ENCODE measurements at regions not wholly inside any gene's neighbourhood (a gene's known extent, or its start where the extent isn't known, plus 50 kb on each side); places are given as distances from the start of the nearest gene placed in this dataset.

DNA sequence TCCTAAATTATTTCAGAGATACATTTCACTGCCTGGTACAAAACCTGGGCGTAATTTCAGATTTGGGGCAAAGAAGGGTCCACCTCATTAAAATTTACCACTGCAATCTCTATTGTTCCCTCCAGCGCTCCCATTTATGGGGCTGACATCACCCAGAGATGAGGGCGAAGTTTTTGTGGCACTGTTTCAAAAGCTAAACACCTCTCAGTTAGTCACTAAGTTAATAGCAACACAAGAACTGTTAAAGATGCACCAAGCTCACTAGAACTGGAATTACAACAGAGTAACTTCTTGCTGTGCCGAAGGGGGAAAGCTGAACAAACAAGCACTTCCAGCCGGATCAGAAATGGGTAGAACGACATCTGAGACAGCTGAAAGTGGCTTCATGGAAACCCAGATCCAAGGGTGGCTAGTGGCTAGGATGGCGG is 179.4 kb downstream of the GATA3 start:
- no peak for DNase-seq

DNA sequence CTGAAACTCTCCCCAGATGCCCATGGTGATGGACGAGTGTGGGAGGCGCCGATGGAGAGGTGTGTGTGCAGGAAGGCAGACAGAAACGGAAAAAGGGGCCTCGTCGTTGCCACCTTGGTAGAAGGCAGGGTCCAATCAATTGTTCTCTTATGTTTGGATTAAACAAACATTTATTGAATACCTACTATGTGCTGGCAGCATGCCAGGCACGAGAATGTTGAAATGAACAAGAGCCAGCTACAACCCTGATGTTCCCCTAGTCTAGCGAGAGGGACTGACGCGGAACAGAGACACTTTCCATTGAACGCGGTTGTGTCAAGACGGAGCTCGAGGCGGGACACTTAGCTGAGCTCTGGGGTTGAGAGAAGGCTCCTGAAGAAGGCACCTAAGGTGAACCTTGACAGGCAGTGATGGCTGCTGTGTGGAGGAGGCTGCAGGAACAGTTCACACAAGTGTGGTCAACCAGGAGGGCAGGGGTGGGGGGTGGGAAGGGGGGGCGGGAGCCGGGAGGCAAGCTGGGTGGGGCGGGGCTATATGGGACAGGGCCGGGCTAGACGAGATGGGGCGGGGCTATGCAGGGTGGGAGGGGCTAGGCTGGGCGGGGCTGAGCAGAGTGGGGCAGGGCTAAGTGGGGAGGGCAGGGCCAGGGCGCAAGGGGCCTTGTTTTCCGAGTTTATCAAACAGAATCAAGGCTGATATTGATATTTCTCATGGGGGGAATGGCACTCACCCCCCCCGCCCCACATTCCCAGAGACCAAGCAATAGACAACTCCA is 181.0 kb downstream of the GATA3 start:
- no peak for DNase-seq

DNA sequence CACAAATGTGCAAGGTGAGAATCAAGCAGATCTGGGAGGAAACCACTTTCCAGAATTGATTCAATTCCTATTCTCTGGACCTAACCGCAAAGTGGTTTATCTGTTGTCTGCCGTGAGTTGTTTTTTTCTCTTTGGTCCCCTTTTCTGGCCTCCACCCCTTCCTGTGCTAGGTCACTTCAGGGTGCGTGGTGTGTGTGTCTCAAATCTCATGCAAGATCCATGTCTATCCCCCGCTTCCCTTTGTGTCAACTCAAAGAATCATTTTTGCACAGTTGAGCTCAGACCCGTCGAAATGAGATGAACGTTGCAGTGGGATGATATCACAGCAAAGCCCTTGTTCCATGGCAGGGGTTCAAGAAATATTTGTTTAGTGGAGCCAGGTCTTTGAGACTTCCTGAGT is 184.5 kb downstream of the GATA3 start:
- no peak for DNase-seq

DNA sequence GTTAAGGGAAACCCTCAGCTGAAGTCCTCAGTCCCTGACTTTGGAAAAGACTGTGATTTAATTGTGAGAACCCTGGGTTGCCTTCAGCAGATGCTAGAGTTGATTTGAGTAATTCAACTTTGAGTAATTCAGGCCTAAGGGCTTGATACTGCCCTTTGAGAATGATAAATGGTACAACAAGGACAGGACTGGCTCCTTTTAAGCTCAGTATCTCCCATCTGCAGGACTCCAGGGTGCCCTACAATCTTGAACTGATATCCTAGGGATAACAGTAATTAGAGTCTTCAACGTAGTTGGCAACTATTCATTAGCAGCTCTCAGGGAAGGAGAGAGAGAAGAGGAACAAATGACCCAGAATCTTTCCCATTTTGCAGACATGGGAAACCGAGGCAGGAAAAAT is 186.4 kb downstream of the GATA3 start:
- no peak for DNase-seq

DNA sequence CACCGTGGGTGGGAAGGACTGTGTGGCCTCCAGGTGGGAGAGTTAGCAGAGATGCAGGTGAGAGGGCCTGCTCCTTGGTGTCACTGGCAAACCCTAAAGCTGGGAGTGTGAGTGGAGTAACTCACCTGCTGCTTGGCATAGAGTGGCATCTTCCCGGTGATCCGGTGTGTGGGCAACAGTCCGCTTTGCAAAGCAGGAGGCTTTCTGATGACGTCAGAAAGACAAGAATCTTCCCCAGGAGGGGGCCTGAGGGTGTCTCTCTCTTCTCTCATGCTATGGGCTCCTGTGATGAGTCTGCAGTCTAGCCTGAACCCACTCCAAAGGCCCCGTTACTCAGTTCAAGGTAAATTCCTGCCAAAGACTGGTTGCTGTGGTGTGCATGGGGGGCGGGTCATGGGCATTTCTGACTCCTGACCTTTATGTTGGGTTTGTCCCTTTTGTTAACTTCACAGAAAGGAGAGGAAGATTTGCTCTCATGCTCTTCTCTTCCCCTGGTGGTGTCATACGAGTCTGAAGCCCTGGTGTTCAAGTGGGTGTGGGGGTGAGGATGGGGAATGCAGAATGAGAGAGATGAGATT is 187.9 kb downstream of the GATA3 start:
- DNase-seq: peak; percentile 47

DNA sequence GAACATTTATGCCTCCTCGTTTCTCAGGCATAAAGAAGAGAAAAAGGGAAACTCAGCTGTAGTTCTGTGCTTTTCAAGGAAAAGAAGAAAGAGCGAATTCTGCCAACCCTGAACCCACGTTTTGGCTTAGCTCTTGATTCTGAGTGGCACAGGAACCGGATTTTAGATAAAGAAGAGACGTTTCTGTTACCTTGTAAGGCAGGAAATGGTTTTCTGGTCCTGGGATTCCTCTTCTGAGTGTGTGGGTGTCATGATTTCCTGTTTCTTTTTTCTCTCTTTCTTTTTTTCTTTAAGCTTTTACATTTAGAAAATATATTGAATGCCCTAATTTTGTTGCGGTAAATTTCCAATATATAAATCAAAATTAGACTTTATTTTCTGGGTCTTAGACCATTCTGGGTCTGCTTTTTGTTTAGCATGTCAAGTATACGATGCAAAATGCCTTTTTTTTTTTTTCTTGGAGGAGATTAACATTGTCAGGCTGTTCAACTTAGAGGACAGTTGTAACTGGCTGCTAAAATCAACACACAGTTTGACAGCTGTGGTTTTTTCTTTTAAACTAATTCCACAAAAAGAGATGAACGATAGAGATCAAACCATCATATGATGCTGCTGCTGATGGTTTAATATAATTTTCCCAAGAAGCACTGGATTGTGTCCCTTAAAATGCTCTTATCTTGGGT is 190.8 kb downstream of the GATA3 start:
- no peak for DNase-seq

DNA sequence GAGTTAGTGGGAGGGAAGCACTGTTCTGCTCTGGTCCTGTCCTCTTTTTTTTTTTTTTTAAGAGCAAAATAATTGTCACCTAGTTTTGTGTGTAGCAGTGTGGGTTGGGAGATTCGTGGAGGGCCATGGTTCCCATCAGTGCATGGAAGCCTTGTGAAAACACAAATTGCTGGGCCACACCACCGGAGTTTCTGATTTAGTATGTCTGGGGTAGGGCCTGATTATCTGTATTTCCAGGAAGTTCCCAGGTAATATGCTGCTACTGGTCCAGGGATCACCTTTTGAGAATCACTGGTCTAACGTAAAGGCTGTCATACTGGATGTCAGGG is 191.3 kb downstream of the GATA3 start:
- no peak for DNase-seq

DNA sequence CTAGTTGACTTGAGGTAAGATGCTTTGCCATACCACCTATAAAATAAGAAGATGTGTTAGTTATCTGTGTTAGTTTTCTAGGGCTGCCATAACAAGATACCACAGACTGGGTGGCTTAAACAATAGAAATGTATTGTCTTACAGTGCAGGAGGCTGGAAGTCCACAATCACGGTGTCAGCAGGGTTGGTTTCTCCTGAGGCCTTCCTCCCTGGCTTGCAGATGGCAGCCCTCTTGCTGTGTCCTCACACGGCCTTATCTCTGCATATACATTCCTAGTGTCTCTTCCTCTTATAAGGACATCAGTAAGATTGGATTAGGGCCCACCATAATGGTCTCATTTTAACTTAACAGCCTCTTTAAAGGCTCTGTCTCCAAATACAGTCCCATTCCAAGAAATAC is 192.1 kb downstream of the GATA3 start:
- no peak for DNase-seq

DNA sequence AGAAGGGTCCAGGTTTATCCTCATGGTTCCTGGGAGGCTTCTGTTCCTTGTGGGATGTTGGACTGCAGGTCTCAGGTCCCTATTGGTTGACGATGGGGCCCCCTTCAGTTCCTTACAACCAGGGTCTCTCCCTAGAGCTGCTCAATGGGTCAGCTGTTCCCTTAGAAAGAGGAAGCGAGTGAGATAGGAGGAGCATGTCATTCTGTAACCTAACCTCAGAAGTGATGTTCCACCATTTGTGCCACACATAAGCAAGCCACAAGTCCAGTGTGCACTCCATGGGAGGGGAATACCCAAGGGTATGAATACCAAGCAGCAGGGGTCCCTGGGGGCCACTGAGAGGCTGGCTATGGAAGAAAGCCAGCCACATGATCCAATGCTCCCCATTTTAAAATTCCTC is 192.7 kb downstream of the GATA3 start:
- no peak for DNase-seq

DNA sequence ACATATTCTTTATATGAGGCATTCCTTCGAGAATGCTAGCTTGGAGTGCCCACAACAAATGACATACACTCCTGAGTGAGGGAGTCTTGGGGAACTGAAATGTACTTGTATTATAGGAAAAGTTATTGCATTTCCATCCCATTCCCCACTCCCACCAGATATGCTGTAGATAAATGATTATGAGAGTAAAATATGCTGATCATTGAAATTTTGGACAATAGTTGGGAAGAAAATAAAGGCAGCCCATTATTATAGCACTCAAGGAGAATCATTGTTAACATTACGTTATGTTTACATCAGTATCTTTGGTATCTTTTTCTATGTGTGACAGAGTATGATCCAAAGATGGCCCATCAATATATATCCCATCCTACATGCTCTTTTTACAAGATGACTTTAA is 194.4 kb downstream of the GATA3 start:
- DNase-seq: no peak

DNA sequence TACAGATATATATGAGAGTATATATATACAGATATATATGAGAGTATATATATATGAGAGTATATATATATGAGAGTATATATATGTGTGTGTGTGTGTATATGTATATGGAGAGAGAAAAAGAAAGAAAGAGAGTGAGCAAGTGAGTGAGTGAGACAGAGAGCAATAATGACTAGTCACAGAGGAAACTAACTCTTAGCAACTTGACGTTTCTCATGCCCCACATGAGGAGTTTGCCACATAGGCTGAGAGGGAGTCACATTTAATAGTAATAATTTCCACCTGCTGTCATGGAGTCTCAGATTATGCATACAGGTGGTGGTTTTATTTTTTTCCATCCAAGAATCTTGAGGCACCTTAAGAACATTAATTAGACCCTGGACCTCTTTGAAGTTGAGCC is 199.9 kb downstream of the GATA3 start:
- DNase-seq: no peak

DNA sequence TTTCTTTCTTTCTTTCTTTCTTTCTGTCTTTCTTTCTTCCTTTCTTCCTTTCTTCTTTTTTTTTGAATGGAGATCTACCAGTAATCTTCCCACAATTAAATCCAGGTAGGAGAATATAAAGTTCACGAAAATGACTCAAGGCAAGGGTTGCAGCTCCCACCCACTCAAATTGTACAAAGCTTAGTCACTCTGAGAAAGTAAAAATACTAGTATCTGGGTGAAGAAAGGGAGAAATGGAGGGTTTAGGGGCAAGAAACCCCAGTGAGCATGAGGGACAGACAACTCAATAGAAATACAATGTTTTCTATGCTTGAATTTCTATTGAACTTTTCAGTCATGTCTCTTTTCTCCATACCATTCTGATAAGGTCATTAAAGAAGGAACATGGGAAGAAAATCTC is 200.8 kb downstream of the GATA3 start:
- DNase-seq: no peak

DNA sequence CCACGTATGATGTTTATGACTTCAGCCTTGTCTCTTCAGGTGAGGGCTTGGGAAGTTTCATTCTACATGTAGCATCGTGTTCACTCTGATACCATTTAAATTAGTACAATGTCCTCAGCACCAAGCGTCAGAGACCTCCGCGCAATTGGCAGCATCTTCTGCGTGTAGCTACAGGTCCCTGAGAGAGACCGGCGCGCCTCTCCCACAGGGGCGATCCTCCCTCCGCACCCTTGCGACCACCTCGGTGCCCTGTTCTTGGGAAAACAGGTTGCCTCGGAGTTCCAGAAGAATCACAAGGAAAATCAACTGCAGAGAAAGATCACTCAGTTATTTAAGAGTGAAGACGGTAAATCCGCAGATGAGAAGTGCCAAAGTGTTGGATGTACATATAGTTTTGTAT is 206.2 kb downstream of the GATA3 start:
- no peak for DNase-seq

DNA sequence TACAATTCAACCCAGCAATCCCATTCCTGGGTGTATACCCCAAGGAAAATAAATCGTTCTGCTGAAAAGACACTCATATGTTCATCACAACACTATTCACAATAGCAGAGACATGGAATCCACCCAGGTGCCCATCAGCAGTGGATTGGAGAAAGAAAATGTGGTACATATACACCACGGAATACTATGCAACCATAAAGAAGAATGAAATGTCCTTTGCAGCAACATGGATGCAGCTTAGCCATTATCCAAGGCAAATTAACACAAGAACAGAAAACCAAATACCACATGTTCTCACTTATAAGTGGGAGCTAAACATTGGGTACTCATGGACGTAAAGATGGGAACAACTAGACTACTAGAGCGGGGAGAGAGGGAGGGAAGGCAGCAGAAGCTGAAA is 207.8 kb downstream of the GATA3 start:
- no peak for DNase-seq

DNA sequence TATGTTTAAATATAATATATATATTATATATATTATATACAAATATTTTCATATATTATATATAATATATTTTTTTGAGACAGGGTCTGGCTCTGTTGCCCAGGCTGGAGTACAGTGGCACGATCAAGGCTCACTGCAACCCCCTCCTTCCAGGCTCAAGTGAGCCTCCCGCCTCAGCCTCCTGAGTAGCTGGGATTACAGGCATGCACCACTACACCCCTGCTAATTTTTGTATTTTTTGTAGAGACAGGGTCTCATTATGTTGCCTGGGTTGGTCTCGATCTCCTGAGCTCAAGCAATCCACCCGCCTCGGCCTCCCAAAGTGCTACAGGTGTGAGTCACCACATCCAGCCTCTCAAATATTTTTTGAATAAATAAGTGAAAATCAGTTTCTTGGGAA is 215.5 kb downstream of the GATA3 start:
- no peak for DNase-seq

DNA sequence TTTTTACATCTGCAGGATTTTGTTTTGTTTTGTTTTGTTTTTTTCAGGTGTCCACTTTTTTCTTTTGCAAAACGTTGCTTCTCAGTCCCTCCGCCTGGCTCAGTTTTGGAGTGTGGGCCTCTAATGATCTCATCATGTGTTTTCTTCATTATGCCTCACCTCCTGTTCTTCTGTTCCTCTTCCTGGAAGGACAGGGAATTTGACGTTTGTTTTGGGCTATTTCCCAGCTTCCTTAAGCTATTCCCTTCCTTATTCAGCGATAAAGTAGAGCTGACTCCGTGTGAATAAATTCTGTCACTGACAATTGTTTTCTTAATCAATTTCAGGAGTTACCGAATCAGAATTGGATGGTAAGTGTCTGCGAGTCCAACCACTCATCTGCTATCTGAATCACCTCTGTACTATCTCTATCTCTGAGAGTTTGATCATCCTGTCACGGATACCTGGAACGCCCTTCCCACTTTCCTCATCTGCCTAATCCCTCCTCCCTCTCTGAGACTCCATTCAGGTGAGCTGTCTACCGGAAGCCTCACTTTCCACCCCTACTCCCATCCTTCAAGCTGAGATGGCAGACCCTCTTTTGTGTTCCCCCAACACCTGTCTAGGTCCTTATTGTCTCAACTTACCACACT is 218.4 kb downstream of the GATA3 start:
- no peak for DNase-seq

DNA sequence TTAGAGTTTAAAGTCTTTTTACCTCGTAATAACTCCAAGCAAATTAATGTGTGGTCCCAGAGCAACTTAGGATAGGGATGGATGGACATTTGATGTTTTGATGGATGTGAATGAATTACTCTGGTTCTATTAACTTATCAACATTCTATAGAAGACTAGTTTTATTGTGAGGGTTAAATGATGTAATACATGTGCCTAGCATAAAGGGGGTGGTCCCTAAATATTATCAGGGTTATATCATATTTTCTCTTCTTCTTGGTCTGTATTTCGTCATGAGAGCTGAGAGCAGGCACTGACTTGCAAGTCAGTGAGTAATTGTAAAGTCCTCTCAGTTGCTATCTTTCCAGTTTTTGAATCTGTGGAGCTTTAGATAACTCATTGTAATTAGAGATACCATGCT is 219.3 kb downstream of the GATA3 start:
- no peak for DNase-seq

DNA sequence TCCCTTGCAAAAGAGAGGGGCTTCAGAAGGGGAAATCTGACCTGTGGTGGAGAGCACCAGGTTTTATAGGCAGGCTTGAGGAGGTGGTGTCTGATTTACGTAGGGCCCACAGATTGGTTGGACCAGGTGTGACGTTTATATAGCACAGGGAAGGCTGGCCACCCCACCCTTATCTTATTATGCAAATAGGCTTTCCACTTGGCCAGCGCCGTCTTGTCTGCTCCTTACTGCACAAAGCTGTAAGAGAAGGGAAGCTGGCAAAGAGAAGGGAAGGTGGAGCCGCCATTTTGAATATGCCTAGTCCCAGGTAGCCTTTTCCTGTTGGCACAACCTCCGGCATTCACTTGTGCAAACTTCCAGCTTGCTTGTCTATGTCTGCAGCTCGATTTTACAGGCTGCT is 221.4 kb downstream of the GATA3 start:
- no peak for DNase-seq

DNA sequence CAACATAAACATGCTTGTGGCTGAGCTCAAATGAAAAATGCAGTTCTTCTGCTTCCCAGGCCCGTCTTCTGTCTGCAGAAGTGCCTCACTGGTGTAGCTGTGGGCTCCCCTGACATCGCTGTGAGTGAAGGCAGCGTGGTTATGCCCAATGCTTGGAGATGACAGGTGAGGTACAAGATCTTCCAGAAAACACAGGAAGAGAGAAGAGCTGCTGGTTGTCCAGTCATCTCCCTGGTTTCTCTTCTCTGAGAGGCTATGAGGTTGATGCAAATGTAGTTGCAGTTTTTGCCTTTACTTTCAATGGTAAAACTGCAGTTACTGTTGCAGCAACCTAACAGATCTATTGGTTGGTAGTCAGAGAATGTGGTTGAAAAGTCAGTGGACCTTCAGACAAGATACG is 223.6 kb downstream of the GATA3 start:
- DNase-seq: no peak

DNA sequence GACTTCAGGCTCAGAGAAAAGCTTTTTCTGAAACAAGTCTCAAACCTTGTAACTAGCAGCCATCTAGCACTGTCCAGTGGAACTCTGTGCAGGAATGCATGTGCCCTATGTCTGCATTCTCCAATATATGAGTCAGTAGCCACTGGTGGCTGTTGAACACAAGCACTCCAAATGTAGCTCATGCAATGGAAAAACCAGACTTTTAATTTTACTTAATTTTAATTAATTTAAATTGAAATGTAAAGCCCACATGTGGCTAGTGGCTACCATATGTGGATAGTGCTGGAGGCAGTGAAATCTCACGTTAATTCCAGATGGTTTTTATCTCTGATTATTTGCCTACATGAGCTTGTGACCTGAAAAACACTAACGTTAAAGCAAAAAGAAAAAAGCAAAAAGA is 225.1 kb downstream of the GATA3 start:
- DNase-seq: no peak

DNA sequence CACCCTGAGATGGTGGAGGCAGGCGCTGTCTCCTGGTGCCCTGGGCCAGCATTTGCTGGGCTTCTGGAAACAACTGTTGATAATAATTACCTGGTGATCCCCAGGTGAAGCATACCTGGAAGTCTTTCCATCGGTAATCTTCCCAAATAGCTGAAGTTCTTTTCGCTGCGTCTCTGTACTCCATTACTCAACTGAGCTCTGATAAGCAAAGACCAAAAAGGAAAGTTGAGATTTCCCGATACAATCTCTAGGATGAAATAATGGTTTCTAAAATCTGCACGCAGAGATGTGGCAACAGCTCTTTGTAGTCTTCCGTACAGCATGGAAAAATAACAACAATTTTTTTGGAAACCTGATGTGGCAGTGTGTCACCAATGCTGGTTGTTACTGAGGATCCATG is 226.5 kb downstream of the GATA3 start:
- DNase-seq: no peak

DNA sequence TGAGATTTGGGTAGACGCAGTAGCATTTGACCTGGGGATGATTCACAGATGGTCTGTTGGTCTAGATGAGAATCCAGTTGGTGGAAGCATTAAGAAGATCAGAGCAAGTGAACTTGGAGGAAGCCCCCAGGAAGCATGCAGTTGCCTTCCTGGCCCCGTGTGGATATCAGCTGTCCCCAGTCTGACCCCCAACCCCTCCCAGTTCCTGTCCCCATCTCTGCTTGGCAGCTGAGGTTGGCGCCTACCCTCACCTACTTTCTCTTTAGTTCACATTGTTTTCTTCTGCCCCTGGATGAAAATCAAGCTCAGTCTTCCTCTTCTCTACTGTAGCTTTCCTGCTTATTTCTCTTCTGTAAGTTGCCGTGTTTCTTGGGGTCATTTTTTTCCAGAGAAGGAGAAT is 227.9 kb downstream of the GATA3 start:
- no peak for DNase-seq

DNA sequence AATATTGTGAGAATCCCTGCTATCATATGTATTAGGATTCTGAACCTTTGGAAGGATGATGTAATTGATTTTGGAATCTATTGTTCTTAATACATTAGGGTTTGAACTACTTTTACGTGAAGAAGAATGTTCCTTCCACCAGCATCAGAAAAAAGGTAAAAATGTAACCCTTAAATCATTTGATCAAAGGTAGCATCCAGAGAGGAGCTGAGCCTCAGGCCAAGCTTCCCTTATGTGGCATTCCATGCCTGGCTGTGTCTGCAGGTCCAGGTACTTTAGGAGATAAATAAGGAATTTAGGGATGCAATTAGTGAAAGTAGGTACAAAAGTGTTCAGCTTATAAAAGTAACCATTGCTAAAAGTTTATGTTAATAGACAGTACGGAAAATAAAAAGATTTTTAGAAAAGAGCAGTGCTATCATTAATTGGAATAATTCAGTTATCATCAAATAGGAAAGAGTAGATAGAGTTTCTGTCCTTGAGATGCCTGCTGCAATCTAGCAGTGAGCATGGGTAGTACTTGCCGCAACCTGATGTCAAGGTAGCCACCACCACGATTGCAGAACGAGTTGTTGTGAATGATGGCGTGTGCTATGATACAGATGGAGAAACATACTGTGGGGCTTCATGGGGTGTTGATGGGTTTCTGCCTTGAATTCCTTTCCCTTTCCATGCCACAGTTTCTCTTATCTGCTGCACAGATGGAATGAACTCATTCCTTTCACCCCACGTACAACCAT is 228.8 kb downstream of the GATA3 start:
- no peak for DNase-seq
